ENCODE measurements at regions not wholly inside any gene's neighbourhood (a gene's known extent, or its start where the extent isn't known, plus 50 kb on each side); places are given as distances from the start of the nearest gene placed in this dataset.

DNA sequence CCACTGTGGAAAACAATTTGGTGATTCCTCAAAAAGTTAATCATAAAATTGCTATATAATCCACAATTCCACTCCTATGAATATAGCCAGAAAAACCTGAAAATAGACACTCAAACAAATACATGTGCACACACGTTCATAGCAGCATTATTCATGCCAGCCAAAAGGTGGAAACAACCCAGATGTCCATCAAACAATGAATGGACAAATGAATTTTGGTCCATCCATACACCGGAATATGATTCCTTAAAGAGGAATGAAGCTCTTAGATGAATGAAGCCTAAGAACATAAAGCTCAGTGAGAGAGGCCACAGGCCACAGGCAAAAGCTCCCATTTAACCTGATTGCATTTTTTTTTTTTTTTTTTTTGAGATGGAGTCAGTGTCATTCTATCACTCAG lies 114.6 kb upstream of the TNRC6C start:
- TF ChIP-seq, protein P1, sequence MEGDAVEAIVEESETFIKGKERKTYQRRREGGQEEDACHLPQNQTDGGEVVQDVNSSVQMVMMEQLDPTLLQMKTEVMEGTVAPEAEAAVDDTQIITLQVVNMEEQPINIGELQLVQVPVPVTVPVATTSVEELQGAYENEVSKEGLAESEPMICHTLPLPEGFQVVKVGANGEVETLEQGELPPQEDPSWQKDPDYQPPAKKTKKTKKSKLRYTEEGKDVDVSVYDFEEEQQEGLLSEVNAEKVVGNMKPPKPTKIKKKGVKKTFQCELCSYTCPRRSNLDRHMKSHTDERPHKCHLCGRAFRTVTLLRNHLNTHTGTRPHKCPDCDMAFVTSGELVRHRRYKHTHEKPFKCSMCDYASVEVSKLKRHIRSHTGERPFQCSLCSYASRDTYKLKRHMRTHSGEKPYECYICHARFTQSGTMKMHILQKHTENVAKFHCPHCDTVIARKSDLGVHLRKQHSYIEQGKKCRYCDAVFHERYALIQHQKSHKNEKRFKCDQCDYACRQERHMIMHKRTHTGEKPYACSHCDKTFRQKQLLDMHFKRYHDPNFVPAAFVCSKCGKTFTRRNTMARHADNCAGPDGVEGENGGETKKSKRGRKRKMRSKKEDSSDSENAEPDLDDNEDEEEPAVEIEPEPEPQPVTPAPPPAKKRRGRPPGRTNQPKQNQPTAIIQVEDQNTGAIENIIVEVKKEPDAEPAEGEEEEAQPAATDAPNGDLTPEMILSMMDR (IDR thresholded peaks at IDR 0.05; ENCODE audit: low read depth, low read length, missing input control): no peak
- no peak for TF ChIP-seq EGR1 (IDR thresholded peaks at IDR 0.05; ENCODE audit: low read depth in 2 of 2)
- TF ChIP-seq TAF1 (conservative IDR thresholded peaks at IDR 0.05): no peak

Data from liver (tissue), 3 donors.